Amygdala (tissue), 56 donors: ENCODE measurements at regions not wholly inside any gene's neighbourhood (a gene's known extent, or its start where the extent isn't known, plus 50 kb on each side); places are given as distances from the start of the nearest gene placed in this dataset.
A peak's percentile ranks its signal among the peaks of the same experiment; 100 is the strongest.

Experiments used
- DNase-seq, 56 donors: peaks; one replicate each; lab custom pipeline; 2025; lab: John Stamatoyannopoulos, UW

DNA sequence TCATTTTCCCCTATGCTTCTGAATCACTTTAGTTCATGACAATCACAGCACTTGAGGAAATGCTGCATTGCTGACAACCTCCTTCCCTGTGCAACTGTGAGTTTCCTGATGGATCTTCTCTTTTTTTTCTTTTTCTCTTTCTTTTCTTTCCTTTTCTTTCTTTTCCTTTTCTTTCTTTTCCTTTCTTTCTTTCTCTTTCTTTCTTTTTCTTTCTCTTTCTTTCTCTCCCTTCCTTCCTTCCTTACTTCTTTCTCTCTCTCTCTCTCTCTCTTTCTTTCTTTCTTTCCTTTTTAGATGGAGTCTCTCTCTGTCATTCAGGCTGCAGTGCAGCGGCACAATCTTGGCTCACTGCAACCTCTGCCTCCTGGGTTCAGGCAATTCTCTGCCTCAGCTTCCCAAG is 247.9 kb upstream of the HTR2A start:
- no peak for DNase-seq

DNA sequence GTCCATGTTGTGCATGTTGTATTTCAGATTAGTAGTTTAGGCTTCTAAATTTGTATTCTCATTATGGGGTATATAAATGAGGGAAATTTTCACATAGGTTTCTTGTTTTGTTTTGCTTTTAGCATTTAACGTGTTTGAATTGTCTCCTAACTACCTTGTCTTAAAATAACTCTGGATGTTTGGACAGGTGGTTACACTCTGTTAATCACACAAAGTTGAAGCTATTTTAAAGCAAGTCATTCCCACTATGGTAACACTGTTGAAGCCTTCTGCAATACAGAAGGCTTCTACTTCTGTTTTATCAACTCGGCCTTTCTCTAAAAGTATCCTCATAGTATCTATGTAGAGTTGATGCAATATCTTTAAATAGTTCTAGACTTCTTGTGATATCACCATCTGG is 245.3 kb upstream of the HTR2A start:
- DNase-seq = no peak

DNA sequence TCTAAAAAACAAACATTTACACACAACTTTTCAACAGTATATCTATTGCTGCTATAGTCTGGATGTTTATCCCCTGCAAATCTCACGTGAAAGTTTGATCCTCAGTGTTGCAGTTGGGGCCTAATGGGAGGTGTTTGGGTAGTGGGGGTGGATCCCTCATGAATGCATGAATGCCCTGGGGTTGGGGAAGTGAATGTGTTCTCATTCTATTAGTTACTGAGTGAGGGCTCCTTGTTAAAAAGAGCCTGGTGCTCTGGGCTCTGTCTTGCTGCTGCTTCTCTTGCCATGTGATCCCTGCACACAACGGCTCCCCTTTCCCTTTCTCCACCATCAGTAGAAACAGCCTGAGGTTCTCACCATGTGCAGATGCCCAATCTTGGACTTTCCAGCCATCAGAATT is 242.7 kb upstream of the HTR2A start:
- no peak for DNase-seq

DNA sequence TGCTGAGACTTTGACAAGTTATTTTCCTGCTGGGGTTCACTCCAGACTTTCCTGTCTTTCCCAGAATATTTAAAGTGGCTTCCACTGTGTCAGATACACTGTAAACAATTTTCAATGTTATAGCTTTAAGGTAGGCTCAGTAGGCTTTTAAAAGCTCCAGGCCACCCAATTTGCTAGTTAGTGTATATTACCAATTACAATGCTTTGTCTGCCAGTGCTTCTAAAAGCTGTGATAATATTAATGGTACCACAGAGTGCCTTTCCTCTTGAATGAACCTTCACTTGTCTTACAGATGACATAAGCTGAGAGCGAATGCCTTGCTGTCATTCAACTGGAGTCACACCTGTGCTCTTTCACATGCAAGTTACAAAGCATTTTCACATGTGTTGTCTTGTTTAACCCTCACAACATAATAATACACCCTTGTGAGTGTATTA is 239.7 kb upstream of the HTR2A start:
- DNase-seq = no peak

DNA sequence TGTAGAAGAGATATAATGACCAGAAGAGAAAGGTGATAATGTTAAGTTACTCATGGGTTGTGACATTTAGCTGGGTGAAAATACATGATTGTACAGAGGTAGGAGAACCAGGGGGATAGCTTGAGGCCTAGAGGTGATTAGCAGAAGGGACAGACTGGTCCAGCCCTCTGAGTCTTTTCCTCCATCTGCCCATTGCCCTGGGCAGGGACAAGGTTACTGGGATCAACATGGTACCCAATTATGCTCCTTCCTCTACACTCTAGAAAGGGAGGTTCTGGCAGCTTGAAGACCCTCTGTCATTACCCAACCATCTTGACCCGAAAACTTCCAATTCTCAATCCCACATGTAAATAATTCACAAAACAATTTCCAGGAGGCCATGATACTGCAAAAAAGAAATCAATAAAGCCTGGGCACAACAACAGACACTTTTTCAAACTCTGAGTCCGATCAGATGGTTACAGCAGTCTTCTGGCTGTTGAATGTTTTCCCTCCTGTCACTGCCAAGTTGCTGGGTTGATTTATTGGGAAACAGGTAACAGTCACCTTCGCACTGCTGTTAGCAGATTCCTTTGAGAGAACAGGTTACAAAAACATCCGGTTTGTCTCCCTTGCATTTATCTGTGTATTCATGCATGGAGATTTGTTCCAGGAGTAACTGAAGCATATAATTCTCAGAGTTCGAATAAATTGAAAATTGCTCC is 239.1 kb upstream of the HTR2A start:
- DNase-seq = no peak

DNA sequence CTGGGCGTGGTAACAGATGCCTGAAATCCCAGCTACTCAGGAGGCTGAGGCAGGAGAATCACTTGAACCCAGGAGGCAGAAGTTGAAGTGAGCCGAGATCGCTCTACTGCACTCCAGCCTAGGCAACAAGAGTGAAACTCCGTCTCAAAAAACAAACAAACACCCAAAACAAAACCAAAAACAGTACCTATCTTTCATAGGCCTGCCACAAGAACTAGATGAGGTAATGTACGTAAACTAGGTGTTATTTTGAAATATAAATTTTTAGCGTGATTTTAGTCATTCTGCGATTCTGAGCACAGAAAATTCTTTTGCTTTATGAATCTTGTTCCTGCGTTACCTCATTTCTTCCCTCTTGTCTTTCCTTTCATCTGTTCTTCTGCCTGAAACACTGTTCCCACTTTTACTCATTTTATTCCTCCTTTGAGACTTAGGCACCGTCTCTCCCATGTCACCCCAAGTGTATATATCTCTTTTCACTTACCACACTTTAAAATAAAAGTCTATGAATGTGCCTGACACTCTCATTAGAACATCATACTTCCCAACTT is 238.2 kb upstream of the HTR2A start:
- no peak for DNase-seq

DNA sequence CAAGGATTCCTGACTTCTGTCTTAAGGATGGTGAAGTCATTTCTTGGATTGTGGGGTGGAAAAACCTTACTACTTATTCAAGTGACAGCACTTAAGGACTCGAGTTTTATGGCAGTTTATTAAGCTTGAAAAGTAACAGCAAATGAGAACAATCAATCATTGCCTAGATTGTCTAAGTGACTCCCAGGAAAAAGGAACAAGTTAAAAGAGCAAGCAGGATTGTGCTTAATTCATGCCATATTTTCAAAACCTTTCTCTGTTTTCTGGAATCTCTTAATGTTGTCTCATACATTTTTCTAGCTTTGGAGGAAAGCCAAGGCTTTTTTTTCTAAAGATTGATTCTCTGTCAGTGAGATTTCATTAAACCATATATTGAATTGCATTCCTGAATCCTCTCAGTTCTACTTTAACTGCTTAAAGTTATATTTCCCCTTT is 236.2 kb upstream of the HTR2A start:
- no peak for DNase-seq

DNA sequence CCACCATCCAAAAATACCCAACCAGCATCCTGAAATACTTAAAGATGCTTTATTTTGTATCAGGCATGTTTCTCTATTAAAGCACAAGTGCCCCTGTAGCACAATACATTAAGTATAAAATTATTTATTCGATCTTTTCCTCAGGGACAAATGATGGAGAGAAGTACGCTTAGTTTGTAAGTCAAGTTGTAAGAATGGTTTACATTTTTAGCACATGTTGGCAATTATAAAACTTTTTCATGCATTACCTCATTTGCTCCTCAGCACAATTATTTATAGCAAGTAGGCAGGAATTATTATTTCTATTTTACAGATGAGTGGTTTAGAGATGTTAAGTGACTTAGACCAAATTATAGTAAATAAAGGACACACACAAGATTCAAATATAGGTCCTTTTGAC is 232.6 kb upstream of the HTR2A start:
- DNase-seq = no peak

DNA sequence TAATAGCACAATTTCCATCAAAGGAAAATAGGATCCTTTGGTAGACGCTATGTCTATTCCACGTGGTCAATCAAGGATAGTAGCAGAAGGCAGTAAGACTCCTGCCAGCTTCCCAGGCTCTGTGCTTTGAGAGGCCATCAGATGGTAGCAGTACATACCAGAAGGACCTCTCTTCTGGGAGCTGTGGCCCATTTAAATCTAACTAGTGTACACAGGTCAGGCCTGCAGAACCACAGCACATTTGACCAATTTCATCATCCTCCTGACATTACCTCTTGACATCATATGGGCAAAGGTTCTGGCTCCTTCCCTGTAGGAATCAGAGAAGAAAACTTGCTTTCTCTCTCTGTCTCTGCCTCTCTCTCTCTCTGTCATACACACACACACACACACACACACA is 229.6 kb upstream of the HTR2A start:
- DNase-seq = no peak

DNA sequence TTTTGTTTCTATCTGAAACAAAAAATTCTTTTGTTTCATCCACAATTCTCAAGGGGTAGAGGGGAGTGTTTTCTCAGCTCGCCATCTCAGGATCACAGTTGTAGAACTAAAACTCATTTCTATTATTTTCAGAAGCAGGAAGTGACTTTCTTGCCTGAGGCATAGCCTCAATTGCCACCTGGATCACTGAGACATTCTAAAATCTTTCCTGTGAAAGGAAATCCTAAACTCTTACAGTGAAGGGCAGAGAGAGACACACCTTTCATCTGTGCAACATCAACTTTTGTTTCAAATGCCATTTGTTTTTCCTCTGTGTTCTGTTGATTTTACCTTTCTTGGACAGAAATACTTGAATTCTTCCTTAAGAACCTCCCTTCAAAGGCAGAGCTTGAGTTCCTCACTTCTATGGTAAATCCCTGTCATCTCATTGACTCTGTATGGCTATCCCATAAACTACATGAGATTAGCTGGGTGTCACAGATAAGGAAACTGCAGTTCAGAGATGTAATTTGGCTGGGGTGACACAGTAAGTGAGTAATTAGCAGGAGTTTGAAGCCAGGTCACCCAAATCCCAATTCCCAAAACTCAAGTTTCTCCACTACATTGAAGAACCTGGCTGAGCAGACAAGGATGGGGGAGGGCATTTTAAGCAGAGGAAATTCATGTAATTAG is 224.4 kb upstream of the HTR2A start:
- DNase-seq = no peak

DNA sequence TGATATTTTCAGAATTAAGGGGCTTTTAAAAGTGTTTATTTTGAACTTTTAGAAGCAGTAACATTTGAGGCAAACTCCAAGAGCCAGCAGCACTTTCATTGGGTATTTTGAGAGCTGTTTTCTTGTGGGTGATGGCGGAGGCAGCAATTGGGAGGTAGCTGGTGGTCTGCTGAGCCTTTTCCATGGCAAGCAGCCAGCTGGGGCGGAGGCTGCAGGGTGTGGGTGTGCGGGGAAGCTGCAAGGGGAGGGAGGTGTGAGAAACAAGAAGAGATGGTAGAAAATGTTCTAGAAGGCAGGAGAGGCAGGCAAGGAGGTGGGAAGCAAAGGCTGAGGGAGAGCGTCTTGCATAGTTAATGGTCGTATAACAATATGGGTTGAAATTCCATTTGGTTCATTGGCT is 223.4 kb upstream of the HTR2A start:
- DNase-seq = peak in 17 of 56 donors; percentile 1 to 75 (median 18)

DNA sequence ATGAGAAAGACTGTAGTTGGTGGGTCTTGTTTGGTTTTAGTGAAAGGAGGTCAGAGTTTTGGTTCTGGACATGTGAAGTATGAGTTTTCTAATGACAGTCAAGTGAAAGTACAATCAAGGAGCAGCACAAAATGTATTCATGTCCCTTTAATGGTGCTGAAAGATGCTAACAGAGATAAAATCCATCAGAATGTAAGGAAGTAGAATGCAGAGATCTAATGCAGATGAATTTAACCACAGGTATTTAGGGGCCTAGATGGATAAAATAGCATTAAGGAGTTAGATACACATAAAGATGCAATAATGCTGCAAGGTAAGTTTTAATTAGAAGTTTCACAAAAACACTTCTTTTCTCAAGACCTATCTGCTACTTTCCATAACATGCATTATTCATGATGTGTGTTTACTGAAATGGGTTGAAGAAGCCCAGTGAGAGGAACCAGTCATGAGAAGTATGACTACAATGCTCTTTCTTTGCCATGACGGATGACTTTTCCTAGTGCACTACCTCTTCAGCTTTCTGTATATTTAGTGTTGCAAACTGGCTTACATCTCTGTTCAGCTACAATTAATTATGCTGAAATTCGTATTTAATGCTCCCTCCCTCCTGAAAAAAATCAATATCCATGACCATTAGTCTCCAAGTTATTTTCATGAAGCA is 222.9 kb upstream of the HTR2A start:
- no peak for DNase-seq

DNA sequence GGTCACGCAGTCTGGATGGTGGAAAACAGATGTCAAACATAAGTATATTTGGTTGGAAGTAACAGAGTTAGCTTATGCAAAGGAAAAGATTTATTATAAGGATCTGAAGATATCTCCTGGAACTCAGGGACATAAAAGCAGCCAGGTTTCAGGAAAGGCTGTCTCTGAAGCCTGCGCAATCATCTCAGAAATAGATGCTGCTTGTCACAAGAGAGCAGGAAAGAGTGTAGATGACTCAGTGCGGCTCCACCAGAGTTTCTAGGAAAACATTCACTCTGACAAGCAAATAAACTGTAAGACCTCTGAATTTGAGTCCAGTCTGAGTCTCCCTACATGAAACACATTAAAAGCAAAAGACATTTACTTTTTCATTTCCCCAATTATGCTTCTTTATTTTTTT is 220.4 kb upstream of the HTR2A start:
- DNase-seq = peak in 9 of 56 donors; percentile 1 to 19 (median 8)

DNA sequence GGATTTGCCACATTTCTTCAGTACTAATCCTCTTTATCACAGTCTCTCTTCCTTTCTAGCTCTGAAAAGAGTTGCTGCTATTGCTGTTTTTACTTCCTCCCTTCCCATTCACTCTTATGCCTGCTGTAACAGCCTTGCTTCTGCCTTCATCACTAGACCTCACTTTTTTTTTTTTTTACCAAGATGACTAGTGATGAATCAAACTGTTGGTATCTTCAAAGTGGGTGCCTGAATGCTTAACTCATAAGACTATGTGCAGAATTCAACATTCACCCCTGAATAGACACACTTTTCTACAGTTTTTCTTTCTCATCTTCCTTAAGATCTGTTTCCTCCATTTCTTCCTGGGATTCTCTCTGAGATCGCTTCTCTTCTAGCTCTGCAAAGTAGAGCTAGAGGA is 217.2 kb upstream of the HTR2A start:
- no peak for DNase-seq

DNA sequence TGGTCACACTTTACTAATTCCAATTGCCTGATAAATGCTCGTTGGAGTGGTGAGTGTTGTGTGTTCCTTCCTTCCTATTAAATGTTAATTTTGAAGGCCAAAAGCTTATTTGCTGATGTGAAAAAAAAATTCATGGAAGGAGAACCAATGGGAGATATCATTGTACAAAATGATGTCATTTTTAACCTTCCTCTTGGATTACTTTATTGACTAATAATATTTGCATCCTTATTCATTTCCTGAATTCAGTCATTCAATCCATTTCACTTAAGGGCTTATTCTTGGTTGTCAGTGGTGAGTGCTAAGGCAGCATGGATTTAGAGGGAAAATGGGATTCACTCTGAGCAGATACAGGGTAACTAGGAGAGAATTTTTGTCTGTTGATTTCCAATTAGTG is 216.0 kb upstream of the HTR2A start:
- DNase-seq = no peak

DNA sequence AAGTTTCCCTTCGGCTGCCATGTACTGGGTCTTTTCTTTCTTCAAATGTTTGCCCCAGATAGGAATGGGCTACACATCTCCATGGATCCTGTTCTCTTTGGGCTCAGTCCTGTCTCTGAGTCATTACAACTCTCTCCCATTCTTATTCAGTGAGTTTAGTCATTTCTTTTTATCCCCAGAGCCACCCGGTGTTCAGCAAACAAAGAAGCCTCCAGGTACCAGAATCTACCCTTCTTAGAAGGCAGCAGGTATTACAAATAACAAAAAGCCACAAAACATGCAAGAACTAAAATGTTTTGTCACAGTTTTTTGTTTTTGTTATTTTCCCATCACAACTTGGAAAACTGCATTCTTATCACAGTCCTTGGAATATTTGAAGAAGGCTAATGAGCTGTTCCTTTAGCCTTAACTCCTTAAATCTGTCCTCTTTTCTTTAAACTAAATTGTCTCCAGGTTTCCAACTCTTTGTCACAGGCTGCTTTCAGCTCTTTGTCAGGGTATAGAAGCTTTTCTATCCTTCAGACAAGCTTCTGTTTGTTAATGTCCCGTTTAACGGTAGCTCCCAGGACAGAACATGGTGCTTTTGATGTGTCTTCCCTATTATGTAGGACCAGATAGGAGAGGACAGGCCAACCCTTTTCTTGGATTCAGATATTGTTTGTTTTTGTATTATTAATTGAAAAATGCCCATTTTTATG is 215.5 kb upstream of the HTR2A start:
- DNase-seq = no peak

DNA sequence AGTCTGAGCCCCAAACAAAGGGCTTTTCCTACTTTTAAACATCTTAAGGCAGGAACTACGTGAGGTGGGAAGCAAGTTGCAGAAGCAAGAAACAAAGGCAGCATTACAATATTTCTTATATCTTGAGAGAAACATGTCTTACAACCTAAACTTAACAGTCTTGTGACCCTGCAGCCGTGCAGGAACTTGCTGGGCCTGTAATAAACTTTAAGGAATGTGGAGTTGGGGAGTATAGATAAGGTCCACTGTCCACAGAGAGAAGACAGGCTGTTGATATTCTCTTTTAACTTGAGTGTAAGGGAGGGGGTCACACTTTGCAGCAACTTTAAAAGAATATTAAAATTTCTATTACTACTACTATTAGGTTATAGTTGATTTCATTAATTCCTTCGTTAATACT is 214.6 kb upstream of the HTR2A start:
- no peak for DNase-seq

DNA sequence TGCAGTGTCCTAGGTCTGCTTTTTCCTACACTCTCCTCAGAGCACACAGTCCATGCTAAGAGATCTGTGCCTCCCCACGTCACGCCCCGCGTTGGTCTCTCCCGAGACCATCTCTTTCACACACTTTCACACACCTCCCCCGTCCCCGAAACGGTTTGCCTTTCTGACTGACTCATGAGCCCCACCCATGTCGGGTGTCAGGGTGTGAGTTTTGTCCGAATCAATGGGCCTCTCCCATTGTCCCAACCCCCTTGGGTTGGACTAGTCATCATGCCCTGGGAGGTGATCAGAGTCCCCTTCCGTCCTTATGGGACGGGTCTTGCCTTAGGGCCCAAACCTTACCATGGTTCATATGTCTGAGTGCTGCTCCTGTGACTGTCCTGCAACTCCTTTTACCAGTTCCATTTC is 214.0 kb upstream of the HTR2A start:
- DNase-seq = no peak

DNA sequence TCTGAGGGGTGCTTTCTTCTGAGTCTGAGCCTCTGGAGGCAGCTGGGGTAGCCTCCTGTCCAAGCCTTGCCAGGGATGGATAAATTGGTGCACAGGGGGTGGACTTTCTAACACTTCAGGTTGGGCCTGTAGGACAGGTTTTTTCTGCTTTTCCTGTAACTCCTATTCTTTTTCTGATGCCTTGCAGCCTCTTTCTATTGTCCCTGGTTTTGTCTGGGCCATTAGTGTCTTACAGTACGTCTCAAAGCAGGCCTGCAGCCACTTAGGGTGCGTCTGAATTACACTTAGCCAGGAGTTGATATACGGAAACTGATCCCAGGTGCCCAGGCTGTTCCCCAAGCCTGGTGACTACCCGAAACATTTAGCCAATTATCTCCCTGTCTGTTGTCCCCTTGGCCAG is 213.3 kb upstream of the HTR2A start:
- DNase-seq = no peak

DNA sequence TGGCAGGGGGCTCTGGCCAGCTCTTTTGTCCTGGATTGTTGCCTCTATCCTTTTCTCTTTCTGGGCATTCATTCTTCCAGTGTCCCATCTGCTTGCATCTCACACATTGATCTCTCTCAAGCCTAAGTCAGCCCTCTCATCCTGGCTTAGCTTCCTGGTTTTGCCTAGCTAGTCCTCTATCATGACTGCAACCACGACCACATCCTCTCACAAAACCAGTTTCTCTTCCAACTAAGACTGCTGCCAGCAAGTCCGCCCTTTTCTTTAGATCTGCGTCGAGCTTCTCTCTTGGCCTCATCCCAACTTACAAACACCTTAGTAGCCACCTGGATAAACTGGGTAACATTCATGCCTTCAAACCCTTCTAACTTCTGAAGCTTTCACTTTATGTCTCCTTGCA is 212.2 kb upstream of the HTR2A start:
- no peak for DNase-seq
